ENCODE measurements at regions not wholly inside any gene's neighbourhood (a gene's known extent, or its start where the extent isn't known, plus 50 kb on each side); places are given as distances from the start of the nearest gene placed in this dataset.
A peak's percentile ranks its signal among the peaks of the same experiment; 100 is the strongest.
"Not testable (repeated sequence)": the region's sequence is repeated elsewhere in the genome, so short reads cannot be mapped to it uniquely, and the experiment has no call there.

GRCh38 chr4:186837463-186837862 lies 113.8 kb upstream of the FAT1 start:
- H3K4me3 ChIP-seq (ENCODE audit: low read depth in 1 of 2, low read length in 2 of 2); H3K9ac ChIP-seq (ENCODE audit: low read length); H3K27ac ChIP-seq (ENCODE audit: low read depth, low read length); H3K9me3 ChIP-seq (ENCODE audit: low read length); H3K27me3 ChIP-seq (ENCODE audit: control insufficient read depth in 1 of 2, insufficient read depth in 2 of 2, low read length in 2 of 2); H3K36me3 ChIP-seq (ENCODE audit: insufficient read depth, low read length); H3K4me1 ChIP-seq (ENCODE audit: insufficient read depth, low read length): not testable (repeated sequence)

GRCh38 chr4:186838295-186838694 lies 114.6 kb upstream of the FAT1 start:
- H3K4me1 ChIP-seq (ENCODE audit: insufficient read depth, low read length), result peaks cover 5% of the 10 kb centered on the region
- no peak overlapping the region for H3K4me3 ChIP-seq (ENCODE audit: low read depth in 1 of 2, low read length in 2 of 2)
- no peaks in the 10 kb centered on the region for H3K9me3 ChIP-seq (ENCODE audit: low read length)
- no peaks in the 10 kb centered on the region for H3K27me3 ChIP-seq (ENCODE audit: control insufficient read depth in 1 of 2, insufficient read depth in 2 of 2, low read length in 2 of 2)
- H3K36me3 ChIP-seq (ENCODE audit: insufficient read depth, low read length), result no peaks in the 10 kb centered on the region
- no peak overlapping the region for H3K27ac ChIP-seq (ENCODE audit: low read depth, low read length)
- no peak overlapping the region for H3K9ac ChIP-seq (ENCODE audit: low read length)

- Histone ChIP-seq H3K4me1 (ENCODE audit: insufficient read depth, low read length) (peaks cover 6% of the 10 kb centered on the region), H3K9me3 (ENCODE audit: low read length) (no peaks in the 10 kb centered on the region), H3K36me3 (ENCODE audit: insufficient read depth, low read length) (no peaks in the 10 kb centered on the region), H3K27ac (ENCODE audit: low read depth, low read length) (no peak overlapping the region), H3K4me3 (ENCODE audit: low read depth in 1 of 2, low read length in 2 of 2) (peak overlapping the region in 1 of 2 donors; percentile 49), H3K27me3 (ENCODE audit: control insufficient read depth in 1 of 2, insufficient read depth in 2 of 2, low read length in 2 of 2) (no peaks in the 10 kb centered on the region), H3K9ac (ENCODE audit: low read length) (no peak overlapping the region)
These were observed 115.7 kb upstream of the FAT1 start for GRCh38 chr4:186839122-186840037.

GRCh38 chr4:186840222-186840701 lies 116.6 kb upstream of the FAT1 start:
- H3K4me1 ChIP-seq (ENCODE audit: insufficient read depth, low read length), result peaks cover 15% of the 10 kb centered on the region
- H3K9me3 ChIP-seq (ENCODE audit: low read length), result no peaks in the 10 kb centered on the region
- H3K27ac ChIP-seq (ENCODE audit: low read depth, low read length), result no peak overlapping the region
- H3K9ac ChIP-seq (ENCODE audit: low read length), result no peak overlapping the region
- no peaks in the 10 kb centered on the region for H3K27me3 ChIP-seq (ENCODE audit: control insufficient read depth in 1 of 2, insufficient read depth in 2 of 2, low read length in 2 of 2)
- H3K4me3 ChIP-seq (ENCODE audit: low read depth in 1 of 2, low read length in 2 of 2), result peak overlapping the region in 1 of 2 donors; percentile 49
- no peaks in the 10 kb centered on the region for H3K36me3 ChIP-seq (ENCODE audit: insufficient read depth, low read length)

GRCh38 chr4:186840771-186841301 lies 117.2 kb upstream of the FAT1 start:
- H3K27ac ChIP-seq (ENCODE audit: low read depth, low read length), result no peak overlapping the region
- H3K4me3 ChIP-seq (ENCODE audit: low read depth in 1 of 2, low read length in 2 of 2), result peak overlapping the region in 1 of 2 donors; percentile 17
- H3K9me3 ChIP-seq (ENCODE audit: low read length), result no peaks in the 10 kb centered on the region
- H3K27me3 ChIP-seq (ENCODE audit: control insufficient read depth in 1 of 2, insufficient read depth in 2 of 2, low read length in 2 of 2), result no peaks in the 10 kb centered on the region
- no peak overlapping the region for H3K9ac ChIP-seq (ENCODE audit: low read length)
- H3K36me3 ChIP-seq (ENCODE audit: insufficient read depth, low read length), result no peaks in the 10 kb centered on the region
- H3K4me1 ChIP-seq (ENCODE audit: insufficient read depth, low read length), result peaks cover 20% of the 10 kb centered on the region

- Histone ChIP-seq H3K27ac (ENCODE audit: low read depth, low read length) (peak overlapping the region; percentile 85), H3K9me3 (ENCODE audit: low read length) (no peaks in the 10 kb centered on the region), H3K9ac (ENCODE audit: low read length) (peak overlapping the region; percentile 28), H3K27me3 (ENCODE audit: control insufficient read depth in 1 of 2, insufficient read depth in 2 of 2, low read length in 2 of 2) (no peaks in the 10 kb centered on the region), H3K4me1 (ENCODE audit: insufficient read depth, low read length) (peaks cover 21% of the 10 kb centered on the region), H3K4me3 (ENCODE audit: low read depth in 1 of 2, low read length in 2 of 2) (peak overlapping the region; percentile 51 to 54), H3K36me3 (ENCODE audit: insufficient read depth, low read length) (no peaks in the 10 kb centered on the region)
These were observed 120.5 kb upstream of the FAT1 start for GRCh38 chr4:186844059-186844681.

GRCh38 chr4:186845137-186845842 lies 121.6 kb upstream of the FAT1 start:
- Histone ChIP-seq H3K9ac (ENCODE audit: low read length) (no peak overlapping the region), H3K4me3 (ENCODE audit: low read depth in 1 of 2, low read length in 2 of 2) (no peak overlapping the region), H3K27me3 (ENCODE audit: control insufficient read depth in 1 of 2, insufficient read depth in 2 of 2, low read length in 2 of 2) (no peaks in the 10 kb centered on the region), H3K27ac (ENCODE audit: low read depth, low read length) (no peak overlapping the region), H3K4me1 (ENCODE audit: insufficient read depth, low read length) (peaks cover 18% of the 10 kb centered on the region), H3K9me3 (ENCODE audit: low read length) (no peaks in the 10 kb centered on the region), H3K36me3 (ENCODE audit: insufficient read depth, low read length) (no peaks in the 10 kb centered on the region)

- Histone ChIP-seq H3K9me3 (ENCODE audit: low read length) (no peaks in the 10 kb centered on the region), H3K27me3 (ENCODE audit: control insufficient read depth in 1 of 2, insufficient read depth in 2 of 2, low read length in 2 of 2) (no peaks in the 10 kb centered on the region), H3K4me1 (ENCODE audit: insufficient read depth, low read length) (peaks cover 18% of the 10 kb centered on the region), H3K9ac (ENCODE audit: low read length) (no peak overlapping the region), H3K36me3 (ENCODE audit: insufficient read depth, low read length) (no peaks in the 10 kb centered on the region), H3K27ac (ENCODE audit: low read depth, low read length) (no peak overlapping the region), H3K4me3 (ENCODE audit: low read depth in 1 of 2, low read length in 2 of 2) (no peak overlapping the region)
These were observed 122.8 kb upstream of the FAT1 start for GRCh38 chr4:186846426-186846825.

- H3K4me1 ChIP-seq (ENCODE audit: insufficient read depth, low read length), result peaks cover 18% of the 10 kb centered on the region
- H3K36me3 ChIP-seq (ENCODE audit: insufficient read depth, low read length); H3K9me3 ChIP-seq (ENCODE audit: low read length); H3K9ac ChIP-seq (ENCODE audit: low read length); H3K4me3 ChIP-seq (ENCODE audit: low read depth in 1 of 2, low read length in 2 of 2); H3K27me3 ChIP-seq (ENCODE audit: control insufficient read depth in 1 of 2, insufficient read depth in 2 of 2, low read length in 2 of 2); H3K27ac ChIP-seq (ENCODE audit: low read depth, low read length): not testable (repeated sequence)
These were observed 123.9 kb upstream of the FAT1 start for GRCh38 chr4:186847429-186848131.

- H3K4me3 ChIP-seq (ENCODE audit: low read depth in 1 of 2, low read length in 2 of 2), result no peak overlapping the region
- H3K4me1 ChIP-seq (ENCODE audit: insufficient read depth, low read length), result peaks cover 18% of the 10 kb centered on the region
- no peak overlapping the region for H3K9ac ChIP-seq (ENCODE audit: low read length)
These were observed 124.8 kb upstream of the FAT1 start for GRCh38 chr4:186848437-186848836.

More at GRCh38 chr4:186848437-186848836, 124.8 kb upstream of the FAT1 start:
- no peaks in the 10 kb centered on the region for H3K27me3 ChIP-seq (ENCODE audit: control insufficient read depth in 1 of 2, insufficient read depth in 2 of 2, low read length in 2 of 2)
- no peak overlapping the region for H3K27ac ChIP-seq (ENCODE audit: low read depth, low read length)
- no peaks in the 10 kb centered on the region for H3K9me3 ChIP-seq (ENCODE audit: low read length)
- H3K36me3 ChIP-seq (ENCODE audit: insufficient read depth, low read length), result no peaks in the 10 kb centered on the region
